GM21723 (cell line): ENCODE measurements at regions not wholly inside any gene's neighbourhood (a gene's known extent, or its start where the extent isn't known, plus 50 kb on each side); places are given as distances from the start of the nearest gene placed in this dataset.

ENCODE experiments used
- ATAC-seq: cut with Tn5 transposase; IDR thresholded peaks from one replicate; pipeline ENCODE4 v1.9.1; 2021; ENCODE audit warnings: mild to moderate bottlenecking, moderate library complexity; ENCODE audit not compliant: unreplicated experiment

GRCh38 chr20:52921340-52921739 lies 50.8 kb upstream of the TSHZ2 start:
- no peak for ATAC-seq

GRCh38 chr20:52918311-52918710 lies 53.8 kb upstream of the TSHZ2 start:
- ATAC-seq: no peak

- ATAC-seq: no peak
Measured at GRCh38 chr20:52915564-52915963, 56.6 kb upstream of the TSHZ2 start.

- ATAC-seq: no peak
Measured at GRCh38 chr20:52914870-52915269, 57.3 kb upstream of the TSHZ2 start.

- no peak for ATAC-seq
Measured at GRCh38 chr20:52913650-52914387, 58.3 kb upstream of the TSHZ2 start.

GRCh38 chr20:52905241-52905994 lies 66.7 kb upstream of the TSHZ2 start:
- ATAC-seq: no peak

- ATAC-seq: no peak
Measured at GRCh38 chr20:52904837-52905236, 67.3 kb upstream of the TSHZ2 start.

- ATAC-seq: no peak
Measured at GRCh38 chr20:52899041-52899608, 73.0 kb upstream of the TSHZ2 start.

GRCh38 chr20:52896348-52896747 lies 75.8 kb upstream of the TSHZ2 start:
- ATAC-seq: no peak

GRCh38 chr20:52895701-52896100 lies 76.5 kb upstream of the TSHZ2 start:
- no peak for ATAC-seq

GRCh38 chr20:52895235-52895634 lies 76.9 kb upstream of the TSHZ2 start:
- no peak for ATAC-seq

- ATAC-seq: no peak
Measured at GRCh38 chr20:52893498-52893897, 78.7 kb upstream of the TSHZ2 start.

- no peak for ATAC-seq
Measured at GRCh38 chr20:52892023-52892422, 80.1 kb upstream of the TSHZ2 start.

- no peak for ATAC-seq
Measured at GRCh38 chr20:52890130-52890529, 82.0 kb upstream of the TSHZ2 start.

- ATAC-seq: no peak
Measured at GRCh38 chr20:52889225-52889624, 82.9 kb upstream of the TSHZ2 start.

GRCh38 chr20:52888096-52888495 lies 84.1 kb upstream of the TSHZ2 start:
- no peak for ATAC-seq

- ATAC-seq: no peak
Measured at GRCh38 chr20:52880997-52881396, 91.2 kb upstream of the TSHZ2 start.

GRCh38 chr20:52880259-52880658 lies 91.9 kb upstream of the TSHZ2 start:
- ATAC-seq: no peak

GRCh38 chr20:52874241-52874640 lies 97.9 kb upstream of the TSHZ2 start:
- ATAC-seq: no peak

GRCh38 chr20:52869698-52870501 lies 102.3 kb upstream of the TSHZ2 start:
- ATAC-seq: no peak

- ATAC-seq: no peak
Measured at GRCh38 chr20:52869276-52869675, 102.9 kb upstream of the TSHZ2 start.
